NB4 (cell line): ENCODE measurements at regions not wholly inside any gene's neighbourhood (a gene's known extent, or its start where the extent isn't known, plus 50 kb on each side); places are given as distances from the start of the nearest gene placed in this dataset.

Source experiments
- CTCF ChIP-seq: IDR thresholded peaks from one replicate; pipeline ENCODE4 v1.5.1; 2012; ENCODE audit warnings: low read depth, low read length
- MAX ChIP-seq: IDR thresholded peaks from 2 replicates; pipeline ENCODE4 v1.6.1; 2011; ENCODE audit warnings: low read depth, low read length
- POLR2A ChIP-seq: IDR thresholded peaks from 2 replicates; pipeline ENCODE4 v1.6.1; 2011; ENCODE audit warnings: mild to moderate bottlenecking; ENCODE audit not compliant: insufficient read length; ENCODE audit errors: extremely low read depth

GRCh38 chr6:14734416-14735340, 511.2 kb upstream of the JARID2 start:
- TF ChIP-seq CTCF (no peak), POLR2A (no peak), MAX (no peak; the same call in 1 of the 2 replicates)
